ENCODE measurements at regions not wholly inside any gene's neighbourhood (a gene's known extent, or its start where the extent isn't known, plus 50 kb on each side); places are given as distances from the start of the nearest gene placed in this dataset.

DNA sequence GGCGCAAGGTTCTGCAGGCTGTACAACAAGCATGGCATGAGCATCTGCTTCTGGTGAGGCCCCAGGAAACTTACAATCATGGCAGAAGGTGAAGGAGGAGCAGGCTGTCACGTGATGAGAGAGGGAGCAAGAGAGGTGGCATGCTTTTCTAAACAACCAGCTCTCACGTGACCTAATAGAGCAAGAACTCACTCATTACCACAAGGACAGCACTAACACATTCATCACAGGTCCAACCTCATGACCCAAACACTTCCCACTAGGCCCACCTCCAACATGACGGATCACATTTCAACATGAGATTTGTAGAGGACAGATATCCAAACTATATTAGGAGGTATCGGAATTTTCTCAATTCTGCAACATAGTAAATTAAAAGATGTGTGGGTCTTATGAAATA lies 108.8 kb upstream of the DLX2 start:
- H3K4me3 ChIP-seq (ENCODE audit: low read depth, low read length, poor library complexity, severe bottlenecking): no peak overlapping the region
- BruUV-seq (replicated peaks): no TSS peak
- ChIA-PET CTCF (no interaction called here), POLR2A (ENCODE audit: low non-redundant PET) (no interaction called here)
- no peak for TF ChIP-seq EZH2 (IDR thresholded peaks at IDR 0.05; ENCODE audit: borderline replicate concordance, low read depth, low read length, poor library complexity, severe bottlenecking)
- TF ChIP-seq, protein P1, sequence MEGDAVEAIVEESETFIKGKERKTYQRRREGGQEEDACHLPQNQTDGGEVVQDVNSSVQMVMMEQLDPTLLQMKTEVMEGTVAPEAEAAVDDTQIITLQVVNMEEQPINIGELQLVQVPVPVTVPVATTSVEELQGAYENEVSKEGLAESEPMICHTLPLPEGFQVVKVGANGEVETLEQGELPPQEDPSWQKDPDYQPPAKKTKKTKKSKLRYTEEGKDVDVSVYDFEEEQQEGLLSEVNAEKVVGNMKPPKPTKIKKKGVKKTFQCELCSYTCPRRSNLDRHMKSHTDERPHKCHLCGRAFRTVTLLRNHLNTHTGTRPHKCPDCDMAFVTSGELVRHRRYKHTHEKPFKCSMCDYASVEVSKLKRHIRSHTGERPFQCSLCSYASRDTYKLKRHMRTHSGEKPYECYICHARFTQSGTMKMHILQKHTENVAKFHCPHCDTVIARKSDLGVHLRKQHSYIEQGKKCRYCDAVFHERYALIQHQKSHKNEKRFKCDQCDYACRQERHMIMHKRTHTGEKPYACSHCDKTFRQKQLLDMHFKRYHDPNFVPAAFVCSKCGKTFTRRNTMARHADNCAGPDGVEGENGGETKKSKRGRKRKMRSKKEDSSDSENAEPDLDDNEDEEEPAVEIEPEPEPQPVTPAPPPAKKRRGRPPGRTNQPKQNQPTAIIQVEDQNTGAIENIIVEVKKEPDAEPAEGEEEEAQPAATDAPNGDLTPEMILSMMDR (conservative IDR thresholded peaks at IDR 0.05; ENCODE audit: low read depth, low read length): no peak
- H3K9me3 ChIP-seq (ENCODE audit: low read depth, low read length, poor library complexity, severe bottlenecking): no peaks in the 10 kb centered on the region
- H3K4me1 ChIP-seq (ENCODE audit: insufficient read depth, low read length, poor library complexity, severe bottlenecking): no peaks in the 10 kb centered on the region
- no peak overlapping the region for H3K27ac ChIP-seq (ENCODE audit: low read depth, low read length, poor library complexity, severe bottlenecking)
- intact Hi-C loops (cut with micrococcal nuclease; ENCODE audit: unreplicated experiment): no loop called here
- H3K36me3 ChIP-seq (ENCODE audit: insufficient read depth, low read length, poor library complexity, severe bottlenecking): no peaks in the 10 kb centered on the region
- no peak for DNase-seq (ENCODE audit: low spot score)
- H3K27me3 ChIP-seq (replicated peaks; ENCODE audit: insufficient read depth, low read depth, low read length, poor library complexity): no peaks in the 10 kb centered on the region

DNA sequence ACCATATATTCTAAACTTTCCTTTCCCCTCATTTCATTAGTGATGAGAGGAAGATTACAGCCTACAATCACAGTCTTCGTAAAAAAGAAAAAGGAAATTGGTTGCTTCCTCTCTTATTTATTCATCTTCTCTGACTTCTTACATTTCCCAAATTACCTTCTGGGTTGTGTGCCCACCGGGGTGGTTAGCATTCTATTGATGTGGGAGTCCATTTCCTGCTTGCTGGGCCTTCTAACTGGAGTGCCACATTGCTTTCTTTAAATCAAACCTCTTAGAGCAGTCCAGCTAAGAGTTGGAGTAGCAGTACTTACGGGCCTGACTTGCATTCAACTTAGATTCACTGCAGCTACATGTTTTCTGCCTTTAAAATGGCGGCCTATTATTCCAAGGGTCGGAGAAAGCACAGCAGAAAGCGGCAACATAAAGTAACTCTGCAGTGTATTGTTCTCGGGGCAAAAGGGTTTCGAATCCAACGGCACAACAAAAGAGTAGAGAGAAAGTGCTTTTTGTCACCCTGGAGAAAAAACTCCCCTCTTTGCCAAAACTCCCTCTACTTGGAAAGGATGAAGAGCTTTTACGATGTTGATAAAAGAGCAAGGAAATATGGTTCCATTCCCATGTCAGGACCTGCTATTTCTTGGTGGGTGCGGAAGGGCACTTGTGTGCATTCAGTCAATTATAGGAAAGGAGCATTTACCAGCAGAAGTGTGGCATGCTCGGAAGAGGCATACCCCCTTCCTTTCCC lies 110.6 kb upstream of the DLX2 start:
- H3K4me1 ChIP-seq (ENCODE audit: insufficient read depth, low read length, poor library complexity, severe bottlenecking): no peaks in the 10 kb centered on the region
- H3K27me3 ChIP-seq (replicated peaks; ENCODE audit: insufficient read depth, low read depth, low read length, poor library complexity): no peaks in the 10 kb centered on the region
- no TSS peak for BruUV-seq (replicated peaks)
- H3K9me3 ChIP-seq (ENCODE audit: low read depth, low read length, poor library complexity, severe bottlenecking): no peaks in the 10 kb centered on the region
- H3K4me3 ChIP-seq (ENCODE audit: low read depth, low read length, poor library complexity, severe bottlenecking): no peak overlapping the region
- CTCF ChIA-PET: no interaction called here
- H3K27ac ChIP-seq (ENCODE audit: low read depth, low read length, poor library complexity, severe bottlenecking): no peak overlapping the region
- POLR2A ChIA-PET (ENCODE audit: low non-redundant PET): no interaction called here
- no peaks in the 10 kb centered on the region for H3K36me3 ChIP-seq (ENCODE audit: insufficient read depth, low read length, poor library complexity, severe bottlenecking)
- no peak for TF ChIP-seq EZH2 (IDR thresholded peaks at IDR 0.05; ENCODE audit: borderline replicate concordance, low read depth, low read length, poor library complexity, severe bottlenecking)
- TF ChIP-seq, protein P1 (conservative IDR thresholded peaks at IDR 0.05; ENCODE audit: low read depth, low read length): no peak
- peak; percentile 56 for DNase-seq (ENCODE audit: low spot score)
- intact Hi-C loops (cut with micrococcal nuclease; ENCODE audit: unreplicated experiment): no loop called here

DNA sequence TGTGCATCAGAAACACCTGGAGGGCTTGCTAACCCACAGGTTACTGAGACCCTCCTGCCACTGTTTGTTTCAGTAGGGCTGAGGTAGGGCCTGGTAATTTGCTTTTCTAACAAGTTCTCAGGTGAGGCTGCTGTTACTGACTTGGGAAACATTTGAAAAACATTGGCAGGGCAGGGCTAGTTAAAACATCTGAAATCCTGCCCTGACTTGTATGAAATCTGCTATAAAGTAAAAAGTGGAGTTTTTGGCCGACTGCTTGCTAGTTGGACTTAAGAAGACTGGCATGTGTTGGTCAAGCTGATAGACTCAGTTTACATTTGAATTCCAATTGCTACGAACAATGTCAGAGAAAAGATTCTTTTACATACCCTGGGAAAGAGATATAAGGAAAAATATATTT lies 111.6 kb upstream of the DLX2 start:
- no peaks in the 10 kb centered on the region for H3K9me3 ChIP-seq (ENCODE audit: low read depth, low read length, poor library complexity, severe bottlenecking)
- no TSS peak for BruUV-seq (replicated peaks)
- TF ChIP-seq, protein P1 (conservative IDR thresholded peaks at IDR 0.05; ENCODE audit: low read depth, low read length): no peak
- TF ChIP-seq EZH2 (IDR thresholded peaks at IDR 0.05; ENCODE audit: borderline replicate concordance, low read depth, low read length, poor library complexity, severe bottlenecking): no peak
- H3K4me3 ChIP-seq (ENCODE audit: low read depth, low read length, poor library complexity, severe bottlenecking): no peak overlapping the region
- H3K36me3 ChIP-seq (ENCODE audit: insufficient read depth, low read length, poor library complexity, severe bottlenecking): no peaks in the 10 kb centered on the region
- ChIA-PET CTCF (no interaction called here), POLR2A (ENCODE audit: low non-redundant PET) (no interaction called here)
- H3K27ac ChIP-seq (ENCODE audit: low read depth, low read length, poor library complexity, severe bottlenecking): no peak overlapping the region
- H3K27me3 ChIP-seq (replicated peaks; ENCODE audit: insufficient read depth, low read depth, low read length, poor library complexity): no peaks in the 10 kb centered on the region
- DNase-seq (ENCODE audit: low spot score): no peak
- H3K4me1 ChIP-seq (ENCODE audit: insufficient read depth, low read length, poor library complexity, severe bottlenecking): no peaks in the 10 kb centered on the region
- intact Hi-C loops (cut with micrococcal nuclease; ENCODE audit: unreplicated experiment): no loop called here
